GM23248 (cell line): ENCODE measurements at regions not wholly inside any gene's neighbourhood (a gene's known extent, or its start where the extent isn't known, plus 50 kb on each side); places are given as distances from the start of the nearest gene placed in this dataset.

Experiments used
- EZH2 ChIP-seq: fragments of 200-600 bp; sonication (generic); IDR thresholded peaks from 2 replicates; pipeline ENCODE4 v1.6.1; 2018; ENCODE audit warnings: antibody characterized with exemption, mild to moderate bottlenecking; ENCODE audit not compliant: insufficient read depth, poor library complexity, severe bottlenecking
- EZH2phosphoT487 ChIP-seq: fragments of 200-600 bp; sonication (generic); IDR thresholded peaks from 2 replicates; pipeline ENCODE4 v1.6.1; 2018; ENCODE audit warnings: antibody characterized with exemption, moderate library complexity, mild to moderate bottlenecking, low read depth; ENCODE audit not compliant: insufficient read depth

DNA sequence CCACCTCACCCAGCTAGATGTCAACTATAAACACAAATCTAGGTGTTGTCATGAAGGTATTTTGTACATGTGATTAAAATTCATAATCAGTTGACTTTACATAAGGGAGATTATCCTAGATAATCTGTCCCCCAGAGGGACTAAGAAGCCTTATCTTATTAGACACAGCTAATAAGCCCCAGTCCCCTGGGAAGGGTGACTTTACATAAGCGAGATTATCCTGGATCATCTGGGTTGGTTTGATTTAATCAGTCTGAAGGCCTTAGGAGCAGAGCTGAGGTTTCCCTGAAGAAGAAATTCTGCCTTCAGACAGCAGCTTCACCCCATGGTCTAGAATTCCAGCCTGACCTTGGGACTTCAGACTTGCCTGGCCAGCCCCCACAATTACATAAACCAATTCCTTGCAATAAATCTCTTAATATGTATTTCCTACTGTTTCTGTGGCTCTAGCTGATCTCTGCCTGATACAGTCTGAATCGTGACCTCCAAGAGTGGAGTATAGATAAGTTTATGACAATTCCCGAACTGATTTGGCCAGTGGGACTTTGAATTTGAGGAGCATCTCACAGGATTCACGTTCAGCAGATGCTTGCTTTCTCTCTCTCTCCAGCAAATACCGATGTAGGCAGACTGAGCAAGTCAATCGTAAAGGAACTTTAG lies 66.5 kb downstream of the MRPL46 start:
- TF ChIP-seq EZH2 (no peak), EZH2phosphoT487 (no peak)
